Mesenchymal stem cell (in vitro differentiated cells and primary cell): ENCODE measurements at regions not wholly inside any gene's neighbourhood (a gene's known extent, or its start where the extent isn't known, plus 50 kb on each side); places are given as distances from the start of the nearest gene placed in this dataset.
"Not testable (repeated sequence)": the region's sequence is repeated elsewhere in the genome, so short reads cannot be mapped to it uniquely, and the experiment has no call there.

ENCODE experiments used
- DNase-seq: peaks from one replicate; pipeline ENCODE4 v3.0.0-alpha.2; 2013
- H2AFZ ChIP-seq: one replicate; pipeline ENCODE4 v1.6.1; 2013; ENCODE audit warnings: low read depth, mild to moderate bottlenecking, control low read depth, inconsistent platforms, low read length, moderate library complexity
- H2AK5ac ChIP-seq: 2 replicates; pipeline ENCODE4 v1.6.1; 2013; ENCODE audit warnings: low read length, moderate library complexity, mild to moderate bottlenecking, inconsistent platforms; ENCODE audit not compliant: severe bottlenecking
- H2BK120ac ChIP-seq: one replicate; pipeline ENCODE4 v1.6.1; 2013; ENCODE audit warnings: low read depth, mild to moderate bottlenecking, inconsistent platforms, low read length, moderate library complexity
- H2BK12ac ChIP-seq, 2 experiments: one replicate each; pipeline ENCODE4 v1.6.1; 2013; ENCODE audit warnings: inconsistent platforms in 2 of 2, low read length in 2 of 2, mild to moderate bottlenecking in 2 of 2, moderate library complexity in 2 of 2, control low read depth in 1 of 2
- H2BK15ac ChIP-seq: one replicate; pipeline ENCODE4 v1.6.1; 2013; ENCODE audit warnings: mild to moderate bottlenecking, low read depth, inconsistent platforms; ENCODE audit not compliant: poor library complexity, severe bottlenecking
- H2BK5ac ChIP-seq: 2 replicates; pipeline ENCODE4 v1.6.1; 2013; ENCODE audit warnings: low read depth, mild to moderate bottlenecking, low read length, control low read depth, inconsistent platforms; ENCODE audit not compliant: poor library complexity, severe bottlenecking
- H3K14ac ChIP-seq, 2 experiments: one replicate each; pipeline ENCODE4 v1.6.1; 2013; ENCODE audit warnings: inconsistent platforms in 2 of 2, low read length in 2 of 2, control low read depth in 1 of 2, mild to moderate bottlenecking in 1 of 2, moderate library complexity in 1 of 2
- H3K18ac ChIP-seq, 2 experiments: one replicate each; pipeline ENCODE4 v1.6.1; 2013; ENCODE audit warnings: inconsistent platforms in 2 of 2, low read length in 2 of 2, control low read depth in 1 of 2, low read depth in 1 of 2, mild to moderate bottlenecking in 1 of 2
- H3K23ac ChIP-seq, 2 experiments: one replicate each; pipeline ENCODE4 v1.6.1; 2013; ENCODE audit warnings: inconsistent platforms in 2 of 2, low read length in 2 of 2, mild to moderate bottlenecking in 2 of 2, moderate library complexity in 2 of 2, control low read depth in 1 of 2
- H3K27ac ChIP-seq: 2 replicates; pipeline ENCODE4 v1.5.1; 2013; ENCODE audit warnings: mild to moderate bottlenecking, moderate library complexity, low read length, control low read depth, inconsistent platforms; ENCODE audit not compliant: poor library complexity, severe bottlenecking
- H3K27me3 ChIP-seq, 2 experiments: 2 replicates each; pipeline versions ENCODE4 v1.6.1 to v1.7.0; 2013; ENCODE audit warnings: low read length in 2 of 2, mild to moderate bottlenecking in 2 of 2, moderate library complexity in 2 of 2, control low read depth in 1 of 2, inconsistent platforms in 1 of 2; ENCODE audit not compliant: control insufficient read depth in 1 of 2, insufficient read depth in 1 of 2
- H3K36me3 ChIP-seq, 2 experiments: 2 replicates each; pipeline versions ENCODE4 v1.6.1 to v1.7.0; 2013; ENCODE audit warnings: low read length in 2 of 2, control low read depth in 1 of 2, inconsistent platforms in 1 of 2, low read depth in 1 of 2, mild to moderate bottlenecking in 1 of 2; ENCODE audit not compliant: insufficient read depth in 2 of 2, control insufficient read depth in 1 of 2
- H3K4ac ChIP-seq, 2 experiments: one replicate each; pipeline ENCODE4 v1.6.1; 2013; ENCODE audit warnings: inconsistent platforms in 2 of 2, low read length in 2 of 2, mild to moderate bottlenecking in 2 of 2, moderate library complexity in 2 of 2, control low read depth in 1 of 2, low read depth in 1 of 2
- H3K4me1 ChIP-seq: 2 replicates; pipeline ENCODE4 v1.6.1; 2013; ENCODE audit warnings: low read depth, low read length, control low read depth; ENCODE audit not compliant: control insufficient read depth, insufficient read depth
- H3K4me2 ChIP-seq: 2 replicates; pipeline ENCODE4 v1.6.1; 2013; ENCODE audit warnings: low read length, mild to moderate bottlenecking, inconsistent platforms; ENCODE audit not compliant: poor library complexity, severe bottlenecking
- H3K4me3 ChIP-seq, 2 experiments: 2 replicates each; pipeline versions ENCODE4 v1.5.1 to v1.7.0; 2013; ENCODE audit warnings: low read length in 2 of 2, mild to moderate bottlenecking in 2 of 2, control low read depth in 1 of 2, low read depth in 1 of 2; ENCODE audit not compliant: insufficient read depth in 1 of 2
- H3K79me1 ChIP-seq: replicated peaks from 2 replicates; pipeline ENCODE4 v1.6.1; 2013; ENCODE audit warnings: mild to moderate bottlenecking, control low read depth, low read length, inconsistent platforms; ENCODE audit not compliant: poor library complexity, severe bottlenecking
- H3K9ac ChIP-seq: 2 replicates; pipeline ENCODE4 v1.7.0; 2013; ENCODE audit warnings: mild to moderate bottlenecking, low read length, moderate library complexity
- H3K9me3 ChIP-seq: 2 replicates; pipeline ENCODE4 v1.7.0; 2013; ENCODE audit warnings: mild to moderate bottlenecking, low read length; ENCODE audit not compliant: control insufficient read depth
- H4K8ac ChIP-seq: one replicate; pipeline ENCODE4 v1.6.1; 2013; ENCODE audit warnings: inconsistent platforms, mild to moderate bottlenecking, low read length, moderate library complexity
- H4K91ac ChIP-seq: one replicate; pipeline ENCODE4 v1.6.1; 2013; ENCODE audit warnings: mild to moderate bottlenecking, low read length, inconsistent platforms
- WGBS: methylation state at CpG from one replicate; pipeline ENCODE4 v1.1.7; 2013; ENCODE audit warnings: mixed read lengths; 5-methylcytosine and 5-hydroxymethylcytosine counted together

GRCh38 chr14:45650754-45651153 lies 397.8 kb upstream of the MIS18BP1 start:
- peaks cover 17% of the 10 kb centered on the region for H3K9me3 ChIP-seq

GRCh38 chr14:45649051-45649450 lies 396.0 kb upstream of the MIS18BP1 start:
- Histone ChIP-seq H3K79me1 (no peaks in the 10 kb centered on the region), H3K23ac (no peak overlapping the region), H3K4ac (no peak overlapping the region), H3K9me3 (peaks cover 21% of the 10 kb centered on the region), H3K27ac (no peak overlapping the region), H3K9ac (no peak overlapping the region), H2AK5ac (no peak overlapping the region), H2BK12ac (no peak overlapping the region), H2BK120ac (no peak overlapping the region), H2AFZ (no peak overlapping the region), H4K91ac (no peak overlapping the region), H3K4me1 (no peaks in the 10 kb centered on the region), H3K18ac (no peak overlapping the region), H2BK5ac (no peak overlapping the region), H4K8ac (no peak overlapping the region), H3K4me3 (no peak overlapping the region), H3K36me3 (no peaks in the 10 kb centered on the region), H3K4me2 (no peak overlapping the region), H3K14ac (no peak overlapping the region), H2BK15ac (no peak overlapping the region), H3K27me3 (no peaks in the 10 kb centered on the region)
- WGBS = 93% methylated on average over 4 of the region's 4 CpGs
- DNase-seq = no peak

More at GRCh38 chr14:45650754-45651153, 397.8 kb upstream of the MIS18BP1 start:
- Histone ChIP-seq H3K4me1 (no peaks in the 10 kb centered on the region), H2AFZ (no peak overlapping the region), H4K91ac (no peak overlapping the region), H3K14ac (no peak overlapping the region), H3K4me3 (no peak overlapping the region), H3K27ac (no peak overlapping the region), H2BK5ac (no peak overlapping the region), H3K9ac (no peak overlapping the region), H4K8ac (no peak overlapping the region), H3K23ac (no peak overlapping the region), H2BK12ac (no peak overlapping the region), H3K4ac (no peak overlapping the region), H3K36me3 (no peaks in the 10 kb centered on the region), H2BK15ac (no peak overlapping the region), H2AK5ac (no peak overlapping the region), H3K18ac (no peak overlapping the region), H3K79me1 (no peaks in the 10 kb centered on the region), H2BK120ac (no peak overlapping the region), H3K4me2 (no peak overlapping the region), H3K27me3 (no peaks in the 10 kb centered on the region)
- WGBS = 84% methylated on average over 2 of the region's 3 CpGs
- no peak for DNase-seq

GRCh38 chr14:45641541-45641940 lies 388.5 kb upstream of the MIS18BP1 start:
- Histone ChIP-seq H2BK12ac (no peak overlapping the region), H3K4me3 (no peak overlapping the region), H2AK5ac (no peak overlapping the region), H4K8ac (no peak overlapping the region), H3K4me2 (no peak overlapping the region), H2BK15ac (no peak overlapping the region), H3K9me3 (peaks cover 16% of the 10 kb centered on the region), H3K27ac (no peak overlapping the region), H2BK5ac (no peak overlapping the region), H3K36me3 (no peaks in the 10 kb centered on the region), H3K23ac (no peak overlapping the region), H3K9ac (no peak overlapping the region), H2AFZ (no peak overlapping the region), H3K4ac (no peak overlapping the region), H3K18ac (no peak overlapping the region), H4K91ac (no peak overlapping the region), H3K79me1 (no peaks in the 10 kb centered on the region), H2BK120ac (no peak overlapping the region), H3K14ac (no peak overlapping the region), H3K4me1 (no peaks in the 10 kb centered on the region), H3K27me3 (no peaks in the 10 kb centered on the region)
- 22% methylated on average over 3 of the region's 4 CpGs for WGBS
- no peak for DNase-seq

- H3K27ac ChIP-seq, H2AFZ ChIP-seq, H2BK15ac ChIP-seq, H3K18ac ChIP-seq, H3K23ac ChIP-seq, H3K36me3 ChIP-seq, H2BK12ac ChIP-seq, DNase-seq, H3K27me3 ChIP-seq, H3K4me2 ChIP-seq, H2AK5ac ChIP-seq, H4K8ac ChIP-seq, H3K79me1 ChIP-seq, H3K4me3 ChIP-seq, H3K14ac ChIP-seq, H3K4ac ChIP-seq, H3K9ac ChIP-seq, H2BK120ac ChIP-seq, H3K4me1 ChIP-seq, H2BK5ac ChIP-seq: not testable (repeated sequence)
- 93% methylated on average over 45 of the region's 46 CpGs for WGBS
- Histone ChIP-seq H3K9me3 (peaks cover 16% of the 10 kb centered on the region), H4K91ac (peak overlapping the region; percentile 68)
These were observed 381.8 kb upstream of the MIS18BP1 start for GRCh38 chr14:45634651-45635441.
